ENCODE measurements at regions not wholly inside any gene's neighbourhood (a gene's known extent, or its start where the extent isn't known, plus 50 kb on each side); places are given as distances from the start of the nearest gene placed in this dataset.
"Not testable (repeated sequence)": the region's sequence is repeated elsewhere in the genome, so short reads cannot be mapped to it uniquely, and the experiment has no call there.

GRCh38 chr7:19530852-19531251 is 178.0 kb downstream of the POLR1F start:
- no peak for DNase-seq

GRCh38 chr7:19530261-19530660 is 178.6 kb downstream of the POLR1F start:
- DNase-seq: no peak

- no peak for DNase-seq
Measured at GRCh38 chr7:19526639-19527038, 182.2 kb downstream of the POLR1F start.

- no peak for DNase-seq
Measured at GRCh38 chr7:19522486-19522885, 186.4 kb downstream of the POLR1F start.

GRCh38 chr7:19520392-19520791 is 188.4 kb downstream of the POLR1F start:
- no peak for DNase-seq

GRCh38 chr7:19519443-19520021 is 189.3 kb downstream of the POLR1F start:
- no peak for DNase-seq

- not testable (repeated sequence) for DNase-seq
Measured at GRCh38 chr7:19517546-19517945, 191.3 kb downstream of the POLR1F start.

DNA sequence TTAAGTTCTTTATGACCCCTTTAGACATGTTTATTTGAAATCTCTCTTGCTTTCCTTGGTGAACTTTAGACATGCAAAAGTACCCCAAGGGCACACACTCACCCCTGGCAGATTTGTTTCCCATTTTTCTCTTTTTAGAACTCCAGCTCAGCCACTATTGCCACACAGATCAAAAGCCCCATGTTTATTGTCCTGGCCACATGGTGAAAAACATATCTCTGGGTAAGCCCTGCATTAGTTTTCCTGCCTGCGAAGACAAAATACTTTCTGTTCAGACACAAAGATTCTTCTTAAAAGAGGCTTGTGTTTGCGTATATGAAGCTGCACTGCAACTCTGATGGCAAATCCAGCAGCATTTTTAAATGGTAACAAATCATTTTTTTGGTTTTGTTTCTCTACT is 200.0 kb downstream of the POLR1F start:
- no peak for DNase-seq

- DNase-seq: no peak
Measured at GRCh38 chr7:19508124-19508523, 200.7 kb downstream of the POLR1F start.

GRCh38 chr7:19491821-19492452 is 216.9 kb downstream of the POLR1F start:
- peak; percentile 64 for DNase-seq

DNA sequence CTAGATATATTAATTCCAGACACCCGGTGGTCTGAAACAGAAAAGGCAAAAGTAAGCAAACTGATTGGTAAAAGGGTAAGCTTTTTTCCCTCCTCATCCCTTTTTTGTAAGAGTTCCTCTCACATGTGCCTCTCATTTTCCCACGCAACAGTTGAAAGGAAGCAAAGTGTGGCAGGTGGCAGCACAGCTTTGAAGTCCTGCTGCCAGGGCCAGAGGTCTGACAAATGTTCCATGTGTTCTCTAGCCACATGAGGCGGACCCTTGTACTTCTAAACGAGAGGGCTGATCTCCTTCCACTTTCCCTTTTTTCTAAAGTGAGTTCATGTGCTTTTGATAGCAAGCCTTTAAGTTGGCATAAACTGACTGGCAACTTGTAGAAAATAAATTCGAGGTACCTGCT is 217.5 kb downstream of the POLR1F start:
- DNase-seq: no peak

DNA sequence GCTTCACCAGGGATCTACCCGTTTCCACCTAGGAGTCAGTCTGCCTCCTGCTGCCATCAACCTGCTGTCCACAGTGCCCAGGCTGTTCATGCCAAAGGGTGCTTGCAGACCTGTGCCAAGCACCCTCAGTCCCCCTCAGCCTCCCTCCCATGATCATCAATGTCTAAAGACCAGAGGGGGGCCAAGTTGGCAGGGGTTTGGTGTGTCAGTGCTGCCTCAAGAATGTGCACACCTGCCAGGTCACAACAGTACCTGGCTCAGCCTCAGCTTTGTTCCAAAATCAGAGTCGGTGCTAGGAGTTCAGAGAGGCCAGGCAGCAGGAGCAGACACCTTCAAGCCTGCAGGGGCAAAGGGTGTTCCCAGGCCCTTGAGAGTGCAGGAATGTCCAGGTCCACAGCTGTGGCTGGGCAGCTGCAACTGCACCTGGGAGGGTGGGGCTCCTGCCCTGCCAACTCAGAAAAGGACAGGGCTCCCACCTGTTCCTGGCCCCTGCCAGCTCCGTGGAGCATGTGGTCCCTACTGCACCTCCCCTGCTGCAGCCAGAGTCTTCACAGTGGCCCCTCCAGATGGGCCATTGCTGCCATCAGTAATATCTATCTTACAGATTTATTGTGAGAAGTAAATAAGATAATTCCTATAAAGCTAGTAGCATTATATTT is 219.5 kb downstream of the POLR1F start:
- no peak for DNase-seq

GRCh38 chr7:19488056-19488455 is 220.8 kb downstream of the POLR1F start:
- DNase-seq: no peak

DNA sequence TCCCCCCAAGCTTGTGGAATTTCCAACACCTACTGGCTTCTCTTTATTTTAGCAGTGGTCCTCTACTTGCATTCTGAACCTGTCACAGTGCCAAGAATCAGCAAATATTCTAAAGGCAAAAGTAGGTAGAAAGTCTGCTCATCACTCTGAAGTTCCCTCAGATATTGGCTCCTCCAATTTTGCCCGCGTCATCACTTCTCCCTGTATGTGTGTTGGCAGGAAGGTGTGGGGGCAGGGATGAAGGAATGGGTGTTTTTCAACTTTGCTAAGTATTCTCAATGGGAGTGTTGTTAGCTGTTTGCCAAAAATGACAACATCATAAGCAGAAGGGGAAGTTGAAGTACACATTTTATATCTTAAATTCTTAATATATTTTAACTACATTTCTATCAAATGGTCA is 226.2 kb downstream of the POLR1F start:
- no peak for DNase-seq

- no peak for DNase-seq
Measured at GRCh38 chr7:19480383-19480782, 228.5 kb downstream of the POLR1F start.

- DNase-seq: no peak
Measured at GRCh38 chr7:19470031-19470430, 238.8 kb downstream of the POLR1F start.

DNA sequence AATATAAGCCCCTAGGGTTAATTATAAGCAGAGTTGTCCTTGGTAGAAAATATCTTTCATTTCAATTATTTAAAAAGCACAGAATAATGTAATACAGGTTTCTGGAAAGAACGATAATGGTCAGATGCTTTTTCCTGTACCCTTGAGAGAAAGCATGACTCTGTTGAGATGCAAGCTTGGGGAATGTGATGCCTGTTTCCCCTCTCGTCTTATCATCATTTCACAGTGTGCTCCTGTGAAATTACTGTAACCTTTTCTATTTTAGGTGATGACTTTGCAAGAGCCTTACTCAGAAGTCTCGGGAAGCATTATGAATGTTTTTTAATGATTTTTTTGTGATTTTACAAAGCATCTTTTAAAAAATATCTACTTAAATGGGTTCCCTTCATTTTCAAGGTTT is 243.0 kb downstream of the POLR1F start:
- DNase-seq: peak; percentile 2

DNA sequence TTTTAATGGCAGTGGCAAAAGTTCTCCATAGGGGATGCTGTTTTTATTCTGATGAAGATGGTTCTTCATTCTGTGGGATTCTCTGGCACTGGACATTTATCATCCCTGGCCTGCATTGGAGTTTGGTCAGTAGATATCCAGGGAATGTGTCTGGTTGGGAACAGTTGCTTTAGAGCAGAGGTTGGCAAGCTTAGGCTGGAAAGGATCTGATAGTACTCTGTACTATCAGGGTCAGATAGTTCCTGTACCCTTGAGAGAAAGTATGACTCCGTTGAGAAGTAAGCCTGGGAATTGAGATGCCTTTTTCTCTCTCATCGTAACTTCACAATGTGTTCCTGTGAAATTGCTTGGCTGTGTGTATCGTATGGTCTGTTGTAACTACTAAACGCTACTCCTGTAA is 244.1 kb downstream of the POLR1F start:
- DNase-seq: no peak

DNA sequence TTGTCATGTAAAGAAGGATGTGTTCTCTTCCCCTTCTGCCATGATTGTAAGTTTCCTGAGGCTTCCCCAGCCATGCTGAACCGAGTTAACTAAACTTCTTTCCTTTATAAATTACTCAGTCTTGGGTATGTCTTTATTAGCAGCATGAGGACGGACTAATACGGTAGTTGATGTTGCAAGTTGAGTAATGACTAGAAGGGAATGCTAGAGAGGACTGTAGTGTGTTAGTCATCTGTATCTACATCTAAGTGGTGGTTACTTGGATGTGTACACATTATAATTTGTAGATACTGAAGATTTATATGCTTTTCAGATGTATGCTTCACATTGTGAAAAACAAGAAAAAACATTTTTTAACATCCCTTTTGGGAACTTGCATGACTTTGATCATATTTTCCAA is 244.6 kb downstream of the POLR1F start:
- DNase-seq: no peak

- DNase-seq: no peak
Measured at GRCh38 chr7:19463581-19463980, 245.3 kb downstream of the POLR1F start.

- DNase-seq: no peak
Measured at GRCh38 chr7:19455623-19456022, 253.2 kb downstream of the POLR1F start.

DNA sequence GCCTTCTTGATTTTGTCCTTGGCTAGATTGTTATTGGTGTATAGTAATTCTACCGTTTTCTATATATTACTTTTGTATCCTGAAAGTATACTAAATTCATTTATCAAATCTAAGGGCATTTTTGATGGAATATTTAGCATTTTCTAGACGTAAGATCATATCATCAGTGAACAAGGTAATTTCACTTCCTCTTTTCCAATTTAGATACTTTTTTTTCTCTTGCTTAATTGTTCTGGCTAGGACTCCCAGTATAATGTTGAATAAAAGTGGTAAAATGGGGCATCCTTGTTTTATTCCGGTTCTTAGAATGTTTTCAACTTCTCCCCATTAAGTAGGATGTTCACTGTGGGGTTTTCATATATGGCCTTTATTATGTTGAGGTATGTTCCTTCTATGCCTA is 260.7 kb downstream of the POLR1F start:
- DNase-seq: no peak

GRCh38 chr7:19442016-19442785 is 266.6 kb downstream of the POLR1F start:
- DNase-seq: peak; percentile 57

- DNase-seq: no peak
Measured at GRCh38 chr7:19439517-19439916, 269.3 kb downstream of the POLR1F start.

Data from hematopoietic multipotent progenitor cell treated with erythropoietin and hydrocortisone succinate and interleukin-3 and kit ligand, for 6 days (in vitro differentiated cells).